Neural progenitor cell (in vitro differentiated cells): ENCODE measurements at regions not wholly inside any gene's neighbourhood (a gene's known extent, or its start where the extent isn't known, plus 50 kb on each side); places are given as distances from the start of the nearest gene placed in this dataset.

Experiments
- DNase-seq: peaks from one replicate; pipeline ENCODE4 v3.0.0-alpha.2; 2016; ENCODE audit warnings: low spot score
- H2AFZ ChIP-seq: fragments of 200-600 bp; sonication (generic); replicated peaks from 2 replicates; pipeline ENCODE4 v1.6.1; 2016; ENCODE audit warnings: antibody characterized with exemption
- H3F3A ChIP-seq: fragments of 200-600 bp; sonication (generic); 2 replicates; pipeline ENCODE4 v1.6.1; 2016; ENCODE audit warnings: antibody characterized with exemption, low read depth
- H3K27ac ChIP-seq: fragments of 200-600 bp; sonication (generic); 2 replicates; pipeline ENCODE4 v1.5.1; 2016; ENCODE audit warnings: mild to moderate bottlenecking
- H3K27me3 ChIP-seq: fragments of 200-600 bp; sonication (generic); 2 replicates; pipeline ENCODE4 v1.6.1; 2016; ENCODE audit warnings: mild to moderate bottlenecking, moderate library complexity
- H3K36me3 ChIP-seq: fragments of 200-600 bp; sonication (generic); 2 replicates; pipeline ENCODE4 v1.5.1; 2016
- H3K4me1 ChIP-seq: fragments of 200-600 bp; sonication (generic); 2 replicates; pipeline ENCODE4 v1.6.1; 2016; ENCODE audit warnings: mixed run types
- H3K4me2 ChIP-seq: fragments of 200-600 bp; sonication (generic); 2 replicates; pipeline ENCODE4 v1.6.1; 2016
- H3K4me3 ChIP-seq: fragments of 200-600 bp; sonication (generic); 2 replicates; pipeline ENCODE4 v1.5.1; 2016
- H3K79me2 ChIP-seq: fragments of 200-600 bp; sonication (generic); 2 replicates; pipeline ENCODE4 v1.6.1; 2016; ENCODE audit warnings: low read depth
- H3K9ac ChIP-seq: fragments of 200-600 bp; sonication (generic); 2 replicates; pipeline ENCODE4 v1.6.1; 2016
- H3K9me3 ChIP-seq: fragments of 200-600 bp; sonication (generic); 2 replicates; pipeline ENCODE4 v1.5.1; 2016; ENCODE audit warnings: low read depth
- H4K20me1 ChIP-seq: fragments of 200-600 bp; sonication (generic); 2 replicates; pipeline ENCODE4 v1.6.1; 2016; ENCODE audit warnings: low read depth
- H3K27ac Mint-ChIP-seq: 3 replicates; pipeline ENCODE4 v1.8.0; 2021; ENCODE audit warnings: mixed read lengths
- H3K27me3 Mint-ChIP-seq: 2 replicates; pipeline ENCODE4 v1.8.0; 2022; ENCODE audit warnings: low read depth, mild to moderate bottlenecking, inconsistent platforms, moderate library complexity, mixed read lengths; ENCODE audit not compliant: insufficient read depth
- H3K36me3 Mint-ChIP-seq: 3 replicates; pipeline ENCODE4 v1.8.0; 2021; ENCODE audit warnings: mixed read lengths
- H3K4me1 Mint-ChIP-seq: 3 replicates; pipeline ENCODE4 v1.8.0; 2021; ENCODE audit warnings: mixed read lengths
- H3K4me3 Mint-ChIP-seq: 3 replicates; pipeline ENCODE4 v1.8.0; 2021; ENCODE audit warnings: mild to moderate bottlenecking, moderate library complexity, mixed read lengths
- H3K9me3 Mint-ChIP-seq: 3 replicates; pipeline ENCODE4 v1.8.0; 2020; ENCODE audit warnings: mixed read lengths
- CTCF ChIP-seq: fragments of 200-600 bp; sonication (generic); IDR thresholded peaks from 2 replicates; pipeline ENCODE4 v1.5.1; 2017; ENCODE audit warnings: antibody characterized with exemption, mild to moderate bottlenecking
- EZH2 ChIP-seq: fragments of 200-600 bp; sonication (generic); IDR thresholded peaks from 2 replicates; pipeline ENCODE4 v1.6.1; 2017; ENCODE audit warnings: antibody characterized with exemption, mild to moderate bottlenecking, moderate library complexity
- EZH2phosphoT487 ChIP-seq: fragments of 200-600 bp; sonication (generic); IDR thresholded peaks from 2 replicates; pipeline ENCODE4 v1.6.1; 2017; ENCODE audit warnings: antibody characterized with exemption

GRCh38 chr1:59125676-59126320 lies 171.1 kb upstream of the FGGY start:
- H3K27ac ChIP-seq = no peak overlapping the region
- H3K4me2 ChIP-seq = no peak overlapping the region
- no peak overlapping the region for H3K9ac ChIP-seq
- Mint-ChIP-seq H3K4me1 (peaks cover 11% of the 10 kb centered on the region), H3K4me3 (no peak overlapping the region), H3K9me3 (peaks cover 2% of the 10 kb centered on the region), H3K36me3 (no peaks in the 10 kb centered on the region), H3K27ac (no peak overlapping the region), H3K27me3 (no peaks in the 10 kb centered on the region)
- peaks cover 2% of the 10 kb centered on the region for H3K4me1 ChIP-seq
- no peaks in the 10 kb centered on the region for H3K9me3 ChIP-seq
- H3K27me3 ChIP-seq = no peaks in the 10 kb centered on the region
- no peaks in the 10 kb centered on the region for H4K20me1 ChIP-seq
- no peak for TF ChIP-seq CTCF
- no peak overlapping the region for H3K4me3 ChIP-seq
- no peak overlapping the region for H2AFZ ChIP-seq
- H3K79me2 ChIP-seq = no peaks in the 10 kb centered on the region
- no peaks in the 10 kb centered on the region for H3F3A ChIP-seq
- H3K36me3 ChIP-seq = no peaks in the 10 kb centered on the region
- no peak for DNase-seq

GRCh38 chr1:59126366-59126765 lies 170.5 kb upstream of the FGGY start:
- Histone ChIP-seq H4K20me1 (no peaks in the 10 kb centered on the region), H3K36me3 (no peaks in the 10 kb centered on the region), H3K27me3 (no peaks in the 10 kb centered on the region), H3K27ac (no peak overlapping the region), H3F3A (no peaks in the 10 kb centered on the region), H3K9ac (no peak overlapping the region), H3K9me3 (no peaks in the 10 kb centered on the region), H2AFZ (no peak overlapping the region), H3K4me2 (no peak overlapping the region), H3K4me3 (no peak overlapping the region), H3K79me2 (no peaks in the 10 kb centered on the region), H3K4me1 (peaks cover 2% of the 10 kb centered on the region)
- TF ChIP-seq CTCF = no peak
- no peak for TF ChIP-seq EZH2phosphoT487
- TF ChIP-seq EZH2 = no peak
- Mint-ChIP-seq H3K4me1 (peaks cover 12% of the 10 kb centered on the region), H3K4me3 (no peak overlapping the region), H3K27me3 (no peaks in the 10 kb centered on the region), H3K36me3 (no peaks in the 10 kb centered on the region), H3K9me3 (peaks cover 2% of the 10 kb centered on the region), H3K27ac (no peak overlapping the region)
- no peak for DNase-seq

- Mint-ChIP-seq H3K4me1 (peaks cover 28% of the 10 kb centered on the region), H3K27me3 (no peaks in the 10 kb centered on the region), H3K27ac (no peak overlapping the region), H3K9me3 (peaks cover 2% of the 10 kb centered on the region), H3K4me3 (no peak overlapping the region), H3K36me3 (no peaks in the 10 kb centered on the region)
- no peaks in the 10 kb centered on the region for H3K9me3 ChIP-seq
- no peak overlapping the region for H2AFZ ChIP-seq
- H3K27ac ChIP-seq = no peak overlapping the region
- no peaks in the 10 kb centered on the region for H3K27me3 ChIP-seq
- H3F3A ChIP-seq = no peaks in the 10 kb centered on the region
- H3K36me3 ChIP-seq = no peaks in the 10 kb centered on the region
- H3K4me1 ChIP-seq = peaks cover 11% of the 10 kb centered on the region
- TF ChIP-seq EZH2 = no peak
- H4K20me1 ChIP-seq = no peaks in the 10 kb centered on the region
- H3K4me3 ChIP-seq = no peak overlapping the region
- H3K9ac ChIP-seq = no peak overlapping the region
- DNase-seq = no peak
- H3K79me2 ChIP-seq = no peaks in the 10 kb centered on the region
- H3K4me2 ChIP-seq = no peak overlapping the region
Observed at GRCh38 chr1:59128239-59128736, 168.6 kb upstream of the FGGY start.

- peaks cover 11% of the 10 kb centered on the region for H3K4me1 ChIP-seq
- Mint-ChIP-seq H3K4me1 (peaks cover 30% of the 10 kb centered on the region), H3K9me3 (peaks cover 2% of the 10 kb centered on the region), H3K36me3 (no peaks in the 10 kb centered on the region), H3K4me3 (no peak overlapping the region), H3K27ac (peak overlapping the region; percentile 75), H3K27me3 (peaks cover 3% of the 10 kb centered on the region)
- H3K4me2 ChIP-seq = peak overlapping the region; percentile 42
- no peaks in the 10 kb centered on the region for H4K20me1 ChIP-seq
- no peak overlapping the region for H3K27ac ChIP-seq
- no peak for TF ChIP-seq CTCF
- no peak overlapping the region for H3K9ac ChIP-seq
- no peaks in the 10 kb centered on the region for H3K79me2 ChIP-seq
- H3K27me3 ChIP-seq = no peaks in the 10 kb centered on the region
- DNase-seq = peak; percentile 50
- no peaks in the 10 kb centered on the region for H3K9me3 ChIP-seq
- H2AFZ ChIP-seq = peak overlapping the region; percentile 76
- no peaks in the 10 kb centered on the region for H3K36me3 ChIP-seq
- H3K4me3 ChIP-seq = no peak overlapping the region
- H3F3A ChIP-seq = no peaks in the 10 kb centered on the region
Observed at GRCh38 chr1:59128784-59129227, 168.1 kb upstream of the FGGY start.
